GM20000 (cell line): ENCODE measurements at regions not wholly inside any gene's neighbourhood (a gene's known extent, or its start where the extent isn't known, plus 50 kb on each side); places are given as distances from the start of the nearest gene placed in this dataset.

Experiments
- DNase-seq: peaks from one replicate; pipeline ENCODE4 v3.0.0; 2012; ENCODE audit warnings: low spot score
- TF ChIP-seq, protein P1 (sequence below): IDR thresholded peaks from 2 replicates; pipeline ENCODE4 v1.5.1; 2012; ENCODE audit warnings: mild to moderate bottlenecking, control low read depth; ENCODE audit errors: extremely low read depth, missing control alignments

DNA sequence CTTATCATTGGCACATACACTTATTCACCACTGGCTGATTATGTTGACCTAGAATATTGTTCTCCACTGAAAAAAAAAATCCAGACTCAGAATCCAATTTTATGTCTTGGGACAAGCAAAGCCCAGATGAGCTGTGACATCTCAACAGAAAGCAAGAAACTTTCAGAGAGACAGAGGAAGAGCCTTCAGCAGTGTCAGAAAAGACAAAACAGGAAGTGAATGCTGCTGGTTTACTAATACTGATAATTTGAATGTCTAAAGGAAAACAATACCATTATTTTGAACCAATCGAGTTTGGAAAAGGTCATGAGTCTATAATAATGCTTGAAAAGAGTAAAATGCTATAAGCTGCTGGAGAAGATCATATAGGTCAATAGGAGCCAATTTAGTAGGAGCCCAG is 179.8 kb upstream of the RIMS1 start:
- no peak for DNase-seq
- TF ChIP-seq, protein P1, sequence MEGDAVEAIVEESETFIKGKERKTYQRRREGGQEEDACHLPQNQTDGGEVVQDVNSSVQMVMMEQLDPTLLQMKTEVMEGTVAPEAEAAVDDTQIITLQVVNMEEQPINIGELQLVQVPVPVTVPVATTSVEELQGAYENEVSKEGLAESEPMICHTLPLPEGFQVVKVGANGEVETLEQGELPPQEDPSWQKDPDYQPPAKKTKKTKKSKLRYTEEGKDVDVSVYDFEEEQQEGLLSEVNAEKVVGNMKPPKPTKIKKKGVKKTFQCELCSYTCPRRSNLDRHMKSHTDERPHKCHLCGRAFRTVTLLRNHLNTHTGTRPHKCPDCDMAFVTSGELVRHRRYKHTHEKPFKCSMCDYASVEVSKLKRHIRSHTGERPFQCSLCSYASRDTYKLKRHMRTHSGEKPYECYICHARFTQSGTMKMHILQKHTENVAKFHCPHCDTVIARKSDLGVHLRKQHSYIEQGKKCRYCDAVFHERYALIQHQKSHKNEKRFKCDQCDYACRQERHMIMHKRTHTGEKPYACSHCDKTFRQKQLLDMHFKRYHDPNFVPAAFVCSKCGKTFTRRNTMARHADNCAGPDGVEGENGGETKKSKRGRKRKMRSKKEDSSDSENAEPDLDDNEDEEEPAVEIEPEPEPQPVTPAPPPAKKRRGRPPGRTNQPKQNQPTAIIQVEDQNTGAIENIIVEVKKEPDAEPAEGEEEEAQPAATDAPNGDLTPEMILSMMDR = no peak

DNA sequence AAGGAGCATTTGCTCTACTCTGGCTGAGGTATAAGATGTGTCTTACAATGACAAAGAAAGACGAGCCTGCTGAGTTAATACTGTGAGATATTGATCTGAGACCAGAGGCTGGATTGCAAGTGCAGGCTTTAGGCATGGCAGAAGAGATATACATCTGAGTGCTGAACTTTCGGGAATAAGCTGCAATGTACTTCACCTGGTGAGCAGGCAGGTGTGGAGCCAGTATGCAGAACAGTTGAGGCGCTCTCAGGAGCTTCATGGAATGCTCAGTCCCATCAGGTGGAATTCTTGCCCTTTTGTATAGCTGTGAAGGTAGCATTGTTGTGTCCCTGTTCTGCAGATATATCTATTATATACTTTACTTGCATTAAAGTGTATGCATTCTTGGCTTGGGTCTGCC is 179.3 kb upstream of the RIMS1 start:
- TF ChIP-seq, protein P1 = no peak
- DNase-seq = no peak

DNA sequence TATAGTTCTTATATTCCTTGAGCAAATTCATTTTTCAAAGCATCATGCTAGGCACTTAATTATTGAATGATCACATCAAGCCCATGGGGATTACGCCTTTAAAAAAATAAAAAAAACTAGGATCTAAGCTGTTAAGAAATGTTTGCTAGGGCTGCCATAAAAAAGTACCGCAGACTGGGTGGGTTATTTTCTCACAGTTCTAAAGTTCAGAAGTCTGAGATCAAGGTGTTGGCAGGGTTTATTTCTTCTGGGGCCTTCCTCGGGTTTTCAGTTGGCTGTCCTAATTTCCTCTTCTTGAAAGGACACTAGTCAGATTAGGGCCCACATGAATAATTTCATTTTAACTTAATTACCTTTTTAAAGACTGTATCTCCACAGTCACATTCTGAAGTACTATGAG is 165.6 kb upstream of the RIMS1 start:
- TF ChIP-seq, protein P1 = no peak
- no peak for DNase-seq

DNA sequence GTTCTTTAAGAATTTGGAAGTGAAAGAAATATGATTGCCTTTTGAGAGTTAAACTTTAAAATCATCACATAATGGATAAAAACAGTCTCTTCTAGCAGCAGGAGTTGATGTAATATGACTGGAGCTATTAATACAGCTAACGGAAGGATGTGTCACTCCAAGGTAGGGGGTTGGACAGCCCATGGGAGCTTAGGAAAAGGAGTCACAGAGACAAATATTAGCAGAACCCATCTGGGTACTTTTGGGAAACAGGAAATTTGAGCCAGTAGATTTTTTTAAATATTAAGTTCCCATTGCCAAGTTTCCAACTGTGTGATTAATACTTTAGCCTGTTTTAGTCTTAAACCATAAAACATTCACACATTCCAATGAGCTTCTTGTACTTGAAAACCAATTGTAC is 164.7 kb upstream of the RIMS1 start:
- DNase-seq = no peak

DNA sequence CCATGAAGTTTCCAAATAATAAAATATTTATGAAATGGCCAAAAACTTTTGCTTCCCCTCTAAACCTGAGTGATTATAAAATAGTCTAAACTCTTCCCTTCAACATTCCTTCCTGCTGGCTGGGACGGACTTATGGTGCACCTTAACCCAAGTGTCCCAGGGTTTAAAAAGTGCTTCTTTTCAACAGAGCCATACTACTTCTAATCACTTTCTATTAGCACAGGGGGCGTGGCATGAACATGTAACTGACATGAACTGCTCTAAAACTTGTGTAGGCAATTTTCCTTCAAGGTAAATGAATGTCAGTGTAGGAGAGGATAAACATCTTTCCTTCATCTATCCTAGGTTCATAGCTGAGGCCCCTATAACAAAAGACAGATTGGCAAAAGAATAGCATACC is 163.6 kb upstream of the RIMS1 start:
- TF ChIP-seq, protein P1 = no peak

More for the DNA sequence above, 164.7 kb upstream of the RIMS1 start:
- TF ChIP-seq, protein P1 = no peak

DNA sequence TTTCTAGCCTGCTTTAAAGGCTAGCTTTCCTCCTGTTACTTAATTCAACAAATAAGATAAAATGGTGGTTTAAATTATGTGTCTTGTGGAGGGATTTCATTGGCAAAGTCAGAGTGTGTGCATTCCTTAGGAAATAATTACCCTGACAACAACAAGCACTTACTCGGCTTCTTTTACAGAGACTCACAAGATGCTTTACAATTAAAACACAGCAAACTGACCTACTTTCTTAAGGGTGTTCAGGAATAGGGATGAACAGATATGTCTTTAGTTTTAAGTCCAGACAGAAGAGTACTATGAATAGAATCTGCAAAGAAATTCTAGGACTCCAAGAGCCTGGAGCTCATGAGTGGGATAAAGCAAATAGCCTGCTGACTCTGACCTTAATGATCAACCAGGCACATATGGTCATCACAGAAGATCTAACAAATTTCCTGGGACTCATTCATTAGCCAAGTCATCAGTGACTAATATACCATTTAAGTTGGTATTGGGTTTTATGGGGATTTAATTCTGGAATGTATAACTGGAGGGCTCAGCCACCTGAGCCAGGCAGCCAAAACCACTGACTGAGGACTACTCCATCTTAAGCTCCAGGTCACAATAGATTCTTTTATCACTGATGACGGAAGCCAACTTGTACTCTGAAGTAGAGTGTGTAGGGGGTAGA is 161.8 kb upstream of the RIMS1 start:
- DNase-seq = no peak

More for the DNA sequence above, 163.6 kb upstream of the RIMS1 start:
- no peak for DNase-seq

DNA sequence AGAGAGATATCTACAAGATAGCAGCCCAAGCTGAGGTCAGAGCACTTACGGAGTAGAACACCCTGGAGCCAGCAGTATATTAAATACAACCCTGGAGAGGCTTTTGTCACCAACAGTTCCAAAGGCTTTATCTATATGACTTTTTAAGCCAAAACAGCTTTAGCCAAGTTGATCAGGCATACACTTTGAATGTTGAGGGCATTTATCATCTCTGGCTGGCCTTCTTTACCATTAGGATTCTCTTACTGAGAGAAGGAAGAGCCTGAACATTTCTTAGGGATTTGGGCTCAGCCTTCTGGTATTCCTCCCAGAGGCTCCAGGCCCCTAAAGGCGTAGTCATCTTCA is 161.3 kb upstream of the RIMS1 start:
- TF ChIP-seq, protein P1 = no peak
- no peak for DNase-seq

More for the DNA sequence above, 161.8 kb upstream of the RIMS1 start:
- TF ChIP-seq, protein P1 = no peak
